Endometrium (tissue), 2 donors: ENCODE measurements at regions not wholly inside any gene's neighbourhood (a gene's known extent, or its start where the extent isn't known, plus 50 kb on each side); places are given as distances from the start of the nearest gene placed in this dataset.

Experiments used
- FAIRE-seq: peaks from 2 replicates; lab custom pipeline; 2012; peaks lifted over from hg19 to GRCh38; lab: Jason Lieb, UNC
- donor health status: control.
- donor health status: control.

DNA sequence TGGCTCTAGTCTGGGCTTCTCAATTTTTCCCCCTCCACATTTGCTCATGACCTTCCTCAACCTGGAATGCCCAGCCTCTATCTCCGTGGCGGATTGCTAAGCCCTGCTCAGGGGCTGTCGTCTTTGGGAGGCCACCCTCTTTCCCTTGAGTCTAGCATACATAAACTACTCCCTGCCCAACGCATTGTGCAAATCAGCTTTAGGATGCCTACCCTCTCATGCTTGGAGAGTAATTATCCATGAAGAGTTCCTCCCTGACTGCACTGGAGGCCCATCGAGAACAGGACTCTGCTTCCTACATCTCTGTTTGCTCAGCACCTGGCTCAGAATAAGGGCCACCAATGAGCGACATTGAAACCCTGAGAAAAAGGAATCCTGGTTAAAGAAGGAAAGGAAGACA lies 53.7 kb upstream of the NPAS2 start:
- FAIRE-seq: no peak

DNA sequence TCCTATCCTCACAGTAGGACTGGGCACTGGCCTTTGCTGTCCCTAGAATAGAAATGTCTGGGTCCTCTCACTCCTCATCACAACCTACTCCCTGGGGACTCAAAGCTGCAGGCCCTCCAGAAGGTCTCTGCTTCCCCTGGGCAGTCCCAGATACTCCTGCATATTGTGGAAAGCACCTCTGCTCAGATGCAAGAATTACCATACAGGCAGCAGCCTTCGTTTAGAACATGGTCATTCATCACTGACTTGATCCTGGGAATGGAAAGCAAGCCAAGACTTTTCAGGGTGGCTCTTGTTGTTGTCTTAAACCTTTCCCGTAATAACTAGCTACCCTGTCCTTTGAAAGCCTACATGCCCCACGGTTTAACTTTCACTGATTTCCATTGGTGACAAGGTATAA lies 53.1 kb upstream of the NPAS2 start:
- no peak for FAIRE-seq

DNA sequence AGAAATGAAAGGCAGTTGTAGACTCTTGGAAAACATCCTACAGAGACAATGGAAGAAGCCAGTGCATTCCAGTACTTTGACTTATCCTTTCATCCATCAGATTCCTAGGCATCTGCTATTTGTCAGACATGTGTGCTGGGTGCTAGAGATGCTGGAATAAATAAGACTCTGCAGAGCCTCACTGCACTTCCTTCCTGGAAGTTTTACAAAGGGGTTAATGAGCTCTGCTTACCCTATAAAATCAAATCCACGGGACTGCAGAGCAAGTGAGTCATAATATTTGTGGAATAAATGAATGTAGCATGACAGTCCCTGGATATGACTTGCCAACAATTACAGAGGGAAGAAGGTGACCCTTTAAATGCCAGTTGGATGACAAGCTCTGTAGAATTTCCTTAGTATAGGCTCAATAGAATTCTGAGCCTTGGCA lies 52.7 kb upstream of the NPAS2 start:
- FAIRE-seq: no peak

DNA sequence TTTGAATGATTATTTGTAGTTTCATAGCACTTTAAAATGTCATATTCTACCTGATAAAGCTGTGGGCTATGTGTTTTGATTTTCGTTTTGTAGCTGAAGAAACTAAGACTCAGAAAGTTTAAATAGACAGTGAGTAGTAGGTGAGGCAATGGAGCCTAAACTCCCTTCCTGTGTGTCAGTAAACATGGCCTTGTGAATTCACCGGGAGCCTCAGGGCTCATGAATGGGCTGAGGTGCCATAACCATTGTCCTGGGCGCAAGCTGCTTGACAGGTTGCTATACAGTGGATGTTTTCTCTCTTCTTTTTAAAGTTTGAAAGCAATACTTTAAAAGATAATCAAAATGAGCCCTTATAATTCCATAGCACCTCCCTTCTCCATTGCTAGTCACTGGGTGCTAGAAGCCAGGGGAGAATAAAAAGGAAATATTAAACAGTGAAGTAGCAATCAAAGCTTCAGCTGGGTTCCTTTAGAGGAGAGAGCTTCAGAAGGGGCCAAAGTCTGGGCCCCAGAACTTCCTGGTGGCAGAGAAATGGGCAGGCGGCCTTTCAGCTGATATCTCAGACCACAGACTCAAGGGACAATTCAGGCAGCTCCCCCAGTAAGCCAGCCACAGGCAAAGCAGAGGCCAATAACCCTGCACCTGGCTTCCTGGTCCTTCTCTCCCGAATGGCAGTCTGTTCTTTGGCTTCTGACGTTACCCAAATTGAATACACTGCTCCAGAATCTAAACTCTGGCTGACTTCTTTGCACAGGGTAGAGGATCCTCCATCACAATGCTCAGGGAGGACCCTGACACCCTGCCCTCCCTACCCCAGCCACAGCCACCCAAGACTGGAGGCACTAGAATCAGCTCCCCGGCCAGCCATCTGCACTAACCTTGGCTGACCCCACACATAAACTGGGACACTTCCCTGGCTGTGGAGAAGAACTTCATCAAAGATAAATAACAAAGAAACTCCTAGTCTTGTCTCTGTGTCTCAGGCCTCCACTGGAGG lies 51.8 kb upstream of the NPAS2 start:
- FAIRE-seq: no peak
